NOMO-1 (cell line): ENCODE measurements at regions not wholly inside any gene's neighbourhood (a gene's known extent, or its start where the extent isn't known, plus 50 kb on each side); places are given as distances from the start of the nearest gene placed in this dataset.
A peak's percentile ranks its signal among the peaks of the same experiment; 100 is the strongest.

Source experiments
- DNase-seq, 2 experiments: peaks; one replicate each; lab custom pipeline; 2025; ENCODE audit not compliant: unreplicated experiment in 2 of 2; lab: John Stamatoyannopoulos, UW

DNA sequence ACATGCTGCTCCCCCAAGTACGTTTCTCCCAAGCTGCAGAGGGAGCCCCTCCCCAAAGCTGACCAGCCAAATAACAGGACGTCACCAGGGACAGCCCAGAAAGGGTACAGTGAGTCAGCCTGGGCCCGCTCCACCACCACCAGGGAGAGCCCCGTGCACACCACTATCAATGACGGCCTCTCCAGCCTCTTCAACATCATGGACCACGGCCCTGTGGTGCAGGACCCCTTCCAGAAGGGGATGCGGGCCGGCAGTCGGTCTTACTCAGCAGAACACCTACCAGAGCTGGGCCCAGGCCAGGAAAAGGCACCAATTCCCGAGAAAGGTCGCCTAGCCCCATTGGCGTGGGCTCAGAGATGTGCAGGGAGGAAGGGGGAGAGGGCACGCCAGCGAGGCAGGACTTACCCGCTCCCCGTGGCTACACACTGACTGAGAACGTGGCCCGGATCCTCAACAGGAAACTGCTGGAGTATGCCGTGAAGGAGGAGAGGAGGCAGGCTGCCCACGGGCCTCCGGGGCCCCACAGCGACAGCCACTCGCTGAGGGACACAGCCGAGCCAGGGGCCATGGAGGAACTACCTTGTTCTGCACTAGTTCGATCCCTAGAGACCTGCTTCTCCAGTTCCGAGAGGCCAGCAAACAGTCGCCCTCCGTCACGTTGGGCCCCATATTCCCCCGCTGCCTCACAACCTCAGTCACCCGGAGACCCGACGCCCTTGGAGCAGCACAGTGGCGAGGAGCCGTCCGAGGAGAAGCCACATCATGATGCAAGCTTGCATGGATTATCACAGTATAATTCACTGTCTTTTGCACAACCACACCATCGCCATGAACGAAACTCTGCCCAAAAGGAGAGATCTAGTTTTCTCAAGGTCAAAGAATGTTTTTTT lies 815.9 kb upstream of the KLHL1 start:
- no peak for DNase-seq

DNA sequence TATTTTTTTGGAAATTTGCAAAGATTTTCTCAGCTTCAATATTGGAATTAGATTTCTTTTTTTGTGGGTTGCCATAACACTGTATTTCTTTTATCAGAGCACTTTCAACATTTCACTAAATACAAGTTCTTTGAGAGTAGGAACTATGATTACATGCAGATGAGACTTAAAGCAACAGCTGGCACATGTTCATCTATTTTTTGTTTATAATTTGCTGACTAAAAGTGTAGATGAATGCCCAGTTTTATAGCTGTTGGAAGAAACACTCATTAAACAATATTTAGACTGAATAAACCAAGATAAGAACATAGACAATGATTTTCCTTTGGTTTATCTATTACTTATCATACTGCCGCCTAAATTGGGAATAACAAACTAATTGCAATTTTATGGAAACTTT lies 803.0 kb upstream of the KLHL1 start:
- no peak for DNase-seq

DNA sequence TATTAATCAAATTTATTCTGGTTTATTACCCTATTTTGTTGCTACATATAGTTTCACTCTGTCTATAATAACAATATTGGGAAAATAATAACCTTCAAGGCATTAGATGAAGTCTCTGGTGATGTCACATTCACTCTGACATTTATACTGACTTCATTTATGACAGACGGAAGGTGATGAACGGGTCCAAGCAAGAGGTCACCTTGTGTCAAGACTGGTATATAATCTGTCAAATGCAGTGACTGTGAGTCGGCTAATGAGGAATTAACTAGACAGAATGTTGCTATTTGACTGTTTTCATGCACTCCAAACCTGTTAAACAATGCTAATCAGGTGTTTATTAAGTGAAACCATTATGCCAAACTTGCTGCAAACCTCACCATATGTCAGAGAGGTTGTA lies 800.5 kb upstream of the KLHL1 start:
- DNase-seq: no peak

DNA sequence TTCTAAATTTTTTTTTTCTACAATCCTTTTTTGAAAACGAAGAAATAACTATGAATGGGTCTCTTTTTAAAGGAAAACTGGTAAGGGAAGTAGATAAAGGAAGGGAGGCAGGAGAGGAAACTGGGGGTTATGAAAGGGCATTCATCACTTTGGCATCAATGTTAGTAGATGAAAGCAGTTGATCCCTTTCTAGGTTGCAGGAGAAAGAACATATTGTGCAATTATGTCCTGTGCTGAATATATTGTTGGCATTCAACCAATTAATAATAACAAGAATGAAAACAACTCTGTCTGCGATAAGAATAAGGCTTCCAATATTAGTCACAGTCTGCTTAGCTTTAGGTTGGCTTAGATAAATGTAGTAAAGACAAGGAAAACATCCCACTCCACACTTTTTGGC lies 796.8 kb upstream of the KLHL1 start:
- DNase-seq: no peak

DNA sequence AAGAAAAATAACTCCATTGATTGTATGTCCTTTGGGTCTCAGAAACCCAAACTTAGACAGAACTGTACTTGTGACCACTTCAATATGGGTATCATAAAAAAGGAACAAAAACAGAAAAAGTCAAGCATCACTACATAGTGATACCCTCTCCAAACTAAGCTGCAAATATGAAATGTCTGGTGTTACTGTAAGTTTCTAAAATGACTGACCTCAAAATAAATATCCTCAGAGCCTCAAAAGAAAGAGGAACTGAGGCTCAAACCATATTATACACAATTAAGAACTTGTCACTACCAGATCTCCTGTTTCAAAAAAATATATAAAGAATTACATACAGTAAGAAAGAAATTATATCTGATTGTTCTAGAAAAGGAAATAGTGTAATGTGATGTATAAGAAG lies 787.9 kb upstream of the KLHL1 start:
- peak in 1 of 2 experiments; percentile 45 for DNase-seq

GRCh38 chr13:70895599-70895998 lies 787.3 kb upstream of the KLHL1 start:
- DNase-seq: no peak

DNA sequence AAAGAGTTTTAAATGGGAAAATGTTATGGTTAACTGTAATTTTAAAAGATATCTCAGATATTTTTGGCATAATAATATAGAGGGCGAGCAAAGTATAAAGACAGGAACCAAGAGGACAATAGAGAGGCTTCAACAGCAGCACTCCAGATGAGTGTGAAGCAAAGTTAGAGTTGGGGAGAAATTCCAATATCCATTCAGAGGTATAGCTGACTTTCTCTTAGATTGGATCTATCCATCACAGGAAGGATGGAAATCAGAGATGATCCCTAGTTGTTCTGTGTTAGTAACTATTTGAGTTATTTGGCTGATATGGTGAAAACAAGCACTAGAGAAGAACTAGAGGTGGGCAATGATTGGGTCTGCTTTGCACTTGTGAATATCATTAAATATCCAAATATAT lies 786.0 kb upstream of the KLHL1 start:
- no peak for DNase-seq

DNA sequence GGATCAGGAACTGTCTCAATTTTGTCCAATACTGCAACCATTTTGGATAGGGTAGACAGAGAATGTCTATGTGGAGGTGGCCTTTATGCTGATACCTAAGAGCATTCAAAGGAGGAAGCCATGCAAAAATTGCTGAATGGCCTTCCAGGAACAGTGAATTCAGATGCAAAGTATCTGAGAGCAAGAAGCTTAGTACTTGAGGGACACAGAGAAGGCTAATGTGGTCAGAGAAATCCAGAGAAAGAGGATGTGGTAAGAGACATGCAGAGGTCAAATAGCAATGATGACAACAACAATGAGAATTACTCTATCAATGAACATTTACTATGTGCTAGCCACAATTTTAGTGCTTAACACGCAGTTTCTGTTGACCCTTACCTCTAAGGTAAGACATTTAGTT lies 785.6 kb upstream of the KLHL1 start:
- DNase-seq: peak; percentile 56 to 80

DNA sequence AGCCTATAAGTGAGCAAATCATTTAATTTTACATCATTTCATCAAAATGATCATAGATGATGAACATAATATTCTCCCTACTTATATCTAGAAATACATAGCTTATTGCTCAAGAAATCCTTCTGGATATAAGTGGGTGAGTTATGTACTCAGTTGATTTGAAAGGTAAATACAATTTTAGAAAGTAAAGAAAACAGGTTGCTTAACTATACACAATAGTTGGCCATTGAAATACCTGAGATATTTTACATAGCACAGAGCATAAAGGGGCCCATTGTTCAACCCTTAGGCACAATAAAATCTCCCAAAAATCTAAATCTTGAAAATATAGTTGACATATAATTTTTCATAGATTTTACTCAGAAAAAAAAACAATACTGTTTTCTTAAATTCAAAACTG lies 782.0 kb upstream of the KLHL1 start:
- no peak for DNase-seq

GRCh38 chr13:70889163-70889562 lies 780.9 kb upstream of the KLHL1 start:
- no peak for DNase-seq

GRCh38 chr13:70884196-70884595 lies 775.9 kb upstream of the KLHL1 start:
- no peak for DNase-seq

DNA sequence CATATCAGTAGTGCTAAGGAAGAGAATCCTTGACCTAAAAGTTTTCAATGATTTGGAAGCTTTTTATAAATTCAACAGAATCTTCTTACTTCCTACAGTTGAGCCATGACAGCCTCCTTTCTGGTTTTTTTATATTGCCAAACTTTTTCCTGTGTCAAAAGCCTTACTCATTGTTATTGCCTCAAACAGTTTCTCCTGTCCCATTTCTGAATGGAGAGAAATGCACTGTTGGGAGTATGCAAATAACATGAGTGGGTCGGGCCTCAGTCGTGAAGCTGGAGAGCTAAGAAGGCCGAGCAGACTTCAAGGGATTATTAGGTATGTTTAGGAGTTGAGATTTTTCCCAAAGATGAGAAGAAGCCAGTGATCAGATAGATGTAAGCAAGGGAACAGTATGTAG lies 766.4 kb upstream of the KLHL1 start:
- DNase-seq: peak; percentile 64 to 67

DNA sequence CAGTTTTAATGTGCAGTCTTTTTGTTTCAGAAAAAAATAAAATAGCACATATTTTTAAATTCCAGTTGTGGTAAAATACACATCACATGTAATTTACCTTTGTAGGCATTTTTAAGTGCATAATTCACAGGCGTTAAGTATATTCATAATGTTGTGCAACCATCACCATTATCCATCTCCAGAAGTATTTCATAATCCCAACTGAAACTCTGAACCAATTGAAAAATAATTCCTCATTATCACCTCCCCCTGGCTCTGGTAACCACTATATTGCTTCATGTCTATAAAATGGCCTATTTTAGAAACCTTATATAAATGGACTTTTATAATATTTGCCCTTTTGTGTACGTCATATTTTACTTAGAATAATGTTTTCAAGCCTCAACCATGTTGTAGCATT lies 756.5 kb upstream of the KLHL1 start:
- peak; percentile 38 to 73 for DNase-seq

DNA sequence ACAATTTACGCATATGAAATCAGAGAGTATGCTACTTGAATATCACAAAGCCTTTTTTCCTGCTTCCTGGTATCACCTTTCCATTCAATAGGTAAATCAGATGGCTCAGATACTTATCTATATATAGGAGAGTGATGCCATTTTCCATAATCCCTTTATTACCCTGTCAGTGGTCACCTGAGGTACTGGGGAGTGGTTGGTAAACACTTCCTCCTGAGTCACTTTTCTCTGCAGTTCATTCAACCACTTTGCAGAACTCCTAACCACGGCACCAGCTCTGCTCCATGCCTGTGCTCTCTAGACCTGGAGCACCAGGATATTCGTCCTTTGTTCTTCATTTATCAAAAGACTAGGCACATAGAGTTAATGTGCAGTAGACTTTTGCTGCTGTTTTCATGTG lies 748.5 kb upstream of the KLHL1 start:
- DNase-seq: peak in 1 of 2 experiments; percentile 21

DNA sequence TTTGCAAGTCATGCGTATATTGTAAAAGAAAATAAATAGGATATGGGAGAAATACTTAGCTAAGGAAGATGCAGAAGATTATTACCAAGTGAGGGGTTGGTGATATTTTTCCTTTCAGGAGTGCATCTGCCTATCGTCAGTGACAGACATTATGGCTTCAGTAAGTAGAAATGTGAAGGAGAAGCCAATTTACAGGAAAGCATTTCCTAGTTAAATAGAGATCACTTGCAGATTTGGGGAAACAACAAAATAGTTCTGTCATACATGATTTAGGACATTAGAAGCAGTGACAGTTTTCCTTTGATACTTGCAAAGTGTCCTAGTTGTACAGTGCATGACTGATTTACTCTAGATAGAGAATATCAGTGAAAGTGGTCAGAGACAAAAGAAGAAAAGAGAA lies 747.8 kb upstream of the KLHL1 start:
- DNase-seq: no peak

GRCh38 chr13:70849222-70849621 lies 741.0 kb upstream of the KLHL1 start:
- peak; percentile 10 to 58 for DNase-seq

- DNase-seq: no peak
Observed at GRCh38 chr13:70844391-70845108, 736.3 kb upstream of the KLHL1 start.

- DNase-seq: no peak
Observed at GRCh38 chr13:70842062-70842644, 733.9 kb upstream of the KLHL1 start.

DNA sequence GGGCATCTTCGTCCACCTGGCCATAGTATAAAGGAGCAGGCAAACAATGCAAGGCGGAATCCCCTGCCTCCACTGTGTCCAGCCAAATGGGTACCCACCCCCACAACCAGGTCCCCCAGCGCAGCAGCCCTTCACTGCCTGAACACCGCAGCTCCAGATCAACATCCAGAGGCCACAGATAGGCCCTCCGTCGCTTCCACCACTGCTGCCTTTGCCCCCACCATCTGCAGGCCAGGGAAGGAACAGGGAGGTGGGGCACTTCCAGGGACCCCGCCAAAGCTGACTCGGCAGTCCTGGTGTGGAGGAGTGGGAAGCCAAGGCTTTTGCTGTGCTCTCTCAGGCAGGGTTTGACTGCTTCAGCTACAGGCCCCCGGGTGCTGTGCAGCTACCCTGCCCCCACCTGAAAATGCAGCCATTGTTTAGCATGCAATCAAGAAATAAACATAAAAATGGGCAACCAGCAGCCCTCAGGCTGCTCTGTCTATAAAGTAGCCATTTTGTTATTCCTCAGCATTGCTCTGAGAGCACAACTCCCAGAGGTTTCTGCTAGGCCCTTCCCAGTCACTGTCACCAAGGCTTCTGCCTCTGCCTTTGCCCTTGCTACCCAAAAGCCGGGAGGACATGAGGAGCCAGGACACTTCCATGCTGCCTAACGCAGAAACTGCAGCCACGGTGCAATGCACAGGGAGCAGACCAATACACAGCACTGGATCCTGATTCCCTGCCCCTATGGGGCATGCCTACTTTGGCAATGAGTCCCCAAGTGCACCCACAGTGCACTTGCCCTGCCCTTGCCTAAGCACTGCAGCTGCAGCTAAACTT lies 733.2 kb upstream of the KLHL1 start:
- no peak for DNase-seq

DNA sequence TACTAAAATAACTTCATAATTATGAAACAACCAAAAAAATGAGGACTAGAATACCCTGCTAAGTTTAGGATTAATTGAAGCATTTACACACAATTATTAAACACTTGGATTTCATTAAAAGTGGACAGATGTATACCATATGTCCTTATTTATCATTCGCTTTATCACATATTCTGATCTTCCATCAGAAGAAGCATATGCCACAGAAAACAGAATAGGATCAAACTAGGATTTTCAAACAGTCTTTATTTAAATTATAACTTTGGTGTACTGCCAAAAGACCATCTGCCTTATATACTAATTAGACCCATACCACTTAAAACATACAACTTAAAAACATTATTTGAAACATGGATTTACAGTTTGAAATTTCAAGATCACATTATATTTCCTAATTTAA lies 727.1 kb upstream of the KLHL1 start:
- no peak for DNase-seq

- peak in 1 of 2 experiments; percentile 3 for DNase-seq
Observed at GRCh38 chr13:70829748-70830147, 721.5 kb upstream of the KLHL1 start.
